GM18519 (cell line): ENCODE measurements at regions not wholly inside any gene's neighbourhood (a gene's known extent, or its start where the extent isn't known, plus 50 kb on each side); places are given as distances from the start of the nearest gene placed in this dataset.

Experiments used
- ATAC-seq: cut with Tn5 transposase; IDR thresholded peaks from one replicate; pipeline ENCODE4 v1.9.1; 2021; ENCODE audit warnings: mild to moderate bottlenecking, moderate library complexity; ENCODE audit not compliant: unreplicated experiment, low FRiP score

GRCh38 chr6:84528201-84528600, 236.2 kb downstream of the TBX18 start:
- no peak for ATAC-seq

- ATAC-seq, result no peak
Measured at GRCh38 chr6:84526631-84527030, 237.8 kb downstream of the TBX18 start.

DNA sequence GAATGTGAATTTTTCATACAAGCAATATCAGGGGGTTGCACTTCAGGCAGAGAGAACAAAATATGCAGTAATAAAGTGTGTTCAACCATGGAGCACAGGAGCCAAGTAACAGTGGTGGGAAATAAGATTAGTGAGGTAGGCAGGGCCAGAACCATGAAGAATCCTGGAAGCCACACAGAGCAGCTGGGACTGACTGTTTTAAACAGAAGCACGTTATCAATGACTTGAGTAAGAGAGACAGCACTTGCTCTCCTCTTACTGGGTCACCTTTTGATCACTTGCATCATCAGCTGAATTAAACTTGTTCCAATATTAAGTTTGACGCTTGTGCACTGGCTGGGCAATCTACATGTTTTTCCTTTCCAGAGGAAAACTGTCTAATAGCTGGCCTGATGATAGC, 238.5 kb downstream of the TBX18 start:
- no peak for ATAC-seq

GRCh38 chr6:84524636-84525035, 239.8 kb downstream of the TBX18 start:
- no peak for ATAC-seq

- no peak for ATAC-seq
Measured at GRCh38 chr6:84522135-84522549, 242.3 kb downstream of the TBX18 start.

- ATAC-seq, result no peak
Measured at GRCh38 chr6:84521511-84521910, 242.9 kb downstream of the TBX18 start.

DNA sequence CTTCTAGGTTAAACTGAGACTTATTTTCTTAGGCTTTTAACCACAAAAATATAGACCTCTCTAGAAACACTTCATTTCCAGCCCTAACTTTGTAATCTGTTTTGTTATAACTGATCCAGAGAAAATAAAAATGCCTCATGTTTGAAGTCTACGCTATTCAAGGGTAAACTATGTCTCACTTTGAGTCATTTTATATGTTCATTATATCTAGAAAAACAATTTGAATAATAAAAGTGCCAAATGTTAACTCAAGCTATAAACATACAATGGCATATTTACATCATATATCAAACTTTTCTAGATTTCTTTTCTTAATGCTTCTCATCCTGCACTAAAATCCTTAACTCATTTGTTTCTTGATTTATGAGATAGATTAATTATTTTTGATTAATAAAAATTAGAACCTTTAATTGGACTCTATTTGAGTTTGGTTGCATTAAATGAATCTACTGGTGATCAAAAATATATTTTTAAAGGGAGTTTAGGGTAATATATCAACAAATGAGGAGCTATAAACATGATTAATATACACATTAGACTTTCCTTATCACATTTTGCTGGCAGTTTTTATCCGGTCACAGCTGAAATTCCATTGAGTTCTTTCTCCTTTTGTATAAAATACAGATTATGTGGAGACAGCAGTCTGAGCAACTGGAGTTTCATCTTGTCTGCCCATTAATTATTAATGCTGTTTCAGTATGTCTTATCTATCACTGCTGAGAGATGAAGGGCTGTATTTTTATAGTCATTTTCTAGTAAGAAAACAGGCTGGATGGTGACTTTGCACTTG, 246.5 kb downstream of the TBX18 start:
- ATAC-seq, result no peak

DNA sequence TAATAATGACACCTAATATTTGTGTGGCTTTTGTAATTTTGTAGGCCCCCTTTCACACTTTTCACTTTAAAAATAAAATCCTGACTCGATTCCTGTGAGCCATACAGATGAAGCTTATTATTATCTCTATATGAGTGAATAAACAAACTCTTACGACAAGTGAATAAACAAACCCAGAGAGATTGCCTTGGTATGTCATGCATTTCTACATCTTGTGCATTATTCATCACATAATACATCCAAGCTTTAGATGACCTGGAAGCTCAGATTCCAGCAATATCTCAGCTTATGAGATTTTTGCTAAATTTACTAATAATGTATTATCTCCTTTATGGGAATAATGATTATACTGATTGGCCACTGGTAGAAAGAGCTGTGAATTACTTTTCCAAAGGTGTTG, 248.2 kb downstream of the TBX18 start:
- no peak for ATAC-seq

DNA sequence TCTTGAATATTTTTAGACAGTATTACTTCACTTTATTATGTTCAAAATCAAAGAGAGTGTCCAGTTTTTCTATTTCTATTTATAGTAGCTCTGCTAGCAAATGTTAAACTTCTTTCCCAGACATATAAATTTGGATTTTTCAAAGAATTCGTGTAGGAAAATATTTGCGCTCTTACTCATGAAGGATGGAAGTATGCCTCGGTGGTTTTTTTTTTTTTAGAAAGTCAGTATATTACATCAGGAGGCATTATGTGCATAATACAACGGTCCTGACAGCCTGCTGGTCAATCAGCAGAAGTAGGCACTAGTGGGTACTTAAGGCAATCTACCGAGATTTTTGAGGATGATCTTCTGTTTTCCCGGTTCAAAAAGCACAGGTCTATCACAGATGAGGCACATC, 249.3 kb downstream of the TBX18 start:
- ATAC-seq, result no peak

DNA sequence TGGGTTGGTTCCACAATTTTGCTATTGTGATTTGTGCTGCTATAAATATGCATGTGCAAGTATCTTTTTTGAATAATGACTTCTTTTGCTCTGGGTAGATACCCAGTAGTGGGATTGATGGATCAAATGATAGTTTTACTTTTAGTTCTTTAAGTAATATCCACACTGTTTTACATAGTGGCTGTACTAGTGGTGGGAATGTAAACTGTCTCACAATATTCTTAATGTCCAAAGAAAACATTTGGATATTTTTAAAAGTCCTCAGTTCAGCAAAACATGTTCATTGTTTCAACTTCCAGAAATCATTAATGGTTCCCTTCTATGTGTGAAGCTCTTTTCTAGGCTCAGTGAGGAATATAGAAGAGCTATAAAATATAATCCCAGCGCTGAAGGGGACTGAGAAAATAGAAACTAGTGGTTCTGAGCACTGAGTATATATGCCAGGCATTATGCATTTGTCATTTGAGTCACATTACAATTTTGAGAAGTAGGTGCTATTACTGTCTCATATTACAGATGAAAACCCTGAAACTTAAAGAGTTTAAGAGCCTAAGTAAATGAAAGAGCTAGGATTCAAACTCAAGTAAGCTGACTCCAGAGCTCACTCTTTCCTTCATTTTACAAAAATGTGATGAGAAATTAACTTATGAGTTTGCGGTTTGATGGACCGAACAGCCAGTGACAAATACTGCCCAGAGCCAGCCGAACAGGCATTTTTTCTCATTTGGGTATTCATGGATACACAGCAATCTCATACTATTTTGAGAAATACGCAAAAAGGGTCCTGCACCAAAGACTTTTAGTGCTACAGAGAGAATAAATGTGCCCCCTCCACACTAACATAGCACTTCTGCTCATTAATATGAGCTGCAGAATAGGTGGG, 250.1 kb downstream of the TBX18 start:
- no peak for ATAC-seq

GRCh38 chr6:84512391-84512790, 252.0 kb downstream of the TBX18 start:
- ATAC-seq, result no peak

DNA sequence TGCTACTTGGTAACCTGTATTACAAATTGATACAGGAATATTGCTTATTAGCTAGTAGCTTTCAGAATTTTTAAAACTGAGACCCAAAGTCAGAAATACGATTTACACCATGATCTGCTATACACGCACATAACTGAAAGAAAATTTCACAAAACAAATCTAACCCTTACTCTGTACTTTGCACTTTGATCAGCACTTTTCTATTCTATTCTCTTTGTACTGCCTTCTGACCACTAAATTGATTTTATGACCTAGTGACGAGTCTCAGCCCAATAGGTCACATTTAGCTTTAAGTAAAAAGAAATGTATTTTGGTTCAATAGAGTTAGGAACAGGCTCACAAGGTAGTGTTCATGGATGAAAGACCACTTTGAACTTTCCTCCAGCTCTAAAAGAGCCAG, 252.5 kb downstream of the TBX18 start:
- no peak for ATAC-seq

DNA sequence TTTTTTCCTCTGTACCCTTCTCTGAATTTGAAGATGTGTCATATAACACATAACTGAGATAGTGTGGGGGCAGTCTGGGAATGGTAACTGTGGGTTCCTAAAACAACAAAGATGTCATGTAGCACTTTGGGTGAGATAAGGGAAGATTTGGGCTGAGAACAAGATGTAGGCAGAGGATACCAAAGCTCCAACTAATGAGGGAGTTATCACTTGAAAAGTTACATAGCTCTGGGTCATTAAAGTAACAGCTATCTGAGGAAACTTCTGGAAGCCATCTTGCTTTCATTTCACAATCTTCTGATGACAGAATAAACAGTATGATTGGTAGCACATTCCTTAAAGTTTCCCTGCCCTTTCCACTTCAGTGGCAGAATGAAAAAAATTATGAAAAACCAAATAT, 255.4 kb downstream of the TBX18 start:
- ATAC-seq, result no peak

DNA sequence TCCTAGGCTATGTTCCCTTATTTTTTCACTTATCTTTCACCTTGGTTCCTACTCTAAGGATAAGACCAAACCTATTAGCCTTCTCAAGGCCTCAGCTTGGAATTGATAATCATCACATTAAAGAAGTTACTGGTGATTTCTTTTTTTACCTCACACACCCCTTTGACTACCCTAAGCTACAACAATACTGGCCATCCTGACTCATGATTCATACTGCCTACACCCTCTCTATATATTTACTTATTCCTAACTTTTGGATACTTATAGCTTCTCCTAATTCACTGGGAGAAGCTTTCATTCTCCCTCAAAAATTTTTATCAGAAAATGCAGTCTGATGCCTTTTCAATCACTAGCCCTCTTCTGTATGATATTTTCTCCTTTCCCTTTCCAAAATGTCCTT, 256.1 kb downstream of the TBX18 start:
- no peak for ATAC-seq

GRCh38 chr6:84504025-84504424, 260.4 kb downstream of the TBX18 start:
- ATAC-seq, result no peak

DNA sequence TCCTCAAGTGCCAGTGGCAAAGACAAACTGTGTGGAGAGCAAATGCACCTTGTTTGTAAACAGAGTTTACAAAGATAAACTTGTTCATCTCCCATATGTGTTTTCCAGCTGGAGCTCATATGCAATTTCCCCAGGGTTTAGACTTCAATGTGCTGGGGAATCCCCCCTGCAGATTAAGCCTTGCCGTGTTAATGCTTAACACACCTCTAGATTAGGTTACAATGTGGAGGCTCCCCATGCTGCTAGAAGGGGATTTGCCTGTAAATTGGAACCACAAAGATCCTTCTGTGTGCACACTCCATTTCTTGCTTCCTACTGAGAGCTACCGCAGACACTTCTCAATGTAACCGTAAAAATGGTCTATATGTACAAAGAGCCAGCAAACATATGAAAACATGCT, 263.1 kb downstream of the TBX18 start:
- ATAC-seq, result no peak

DNA sequence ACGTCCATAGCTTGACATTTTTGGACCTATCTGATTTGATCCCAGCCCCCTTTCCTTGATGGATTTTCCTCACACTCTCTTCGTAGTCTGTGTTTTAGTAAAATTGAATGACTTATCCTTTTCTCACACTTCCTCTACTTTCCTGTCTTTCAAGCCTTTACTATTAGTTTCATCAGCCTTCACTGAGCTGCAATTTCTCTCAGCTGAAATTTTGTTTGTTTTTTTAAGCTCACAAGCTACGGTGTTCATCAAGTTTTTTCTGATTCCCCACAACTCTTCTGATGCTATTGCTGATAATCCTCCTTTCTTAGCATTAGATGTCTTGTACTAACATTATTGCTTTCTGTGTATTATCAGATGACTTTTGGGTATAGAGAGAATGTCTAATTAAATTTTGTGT, 263.7 kb downstream of the TBX18 start:
- ATAC-seq, result no peak

- no peak for ATAC-seq
Measured at GRCh38 chr6:84498905-84499304, 265.5 kb downstream of the TBX18 start.

DNA sequence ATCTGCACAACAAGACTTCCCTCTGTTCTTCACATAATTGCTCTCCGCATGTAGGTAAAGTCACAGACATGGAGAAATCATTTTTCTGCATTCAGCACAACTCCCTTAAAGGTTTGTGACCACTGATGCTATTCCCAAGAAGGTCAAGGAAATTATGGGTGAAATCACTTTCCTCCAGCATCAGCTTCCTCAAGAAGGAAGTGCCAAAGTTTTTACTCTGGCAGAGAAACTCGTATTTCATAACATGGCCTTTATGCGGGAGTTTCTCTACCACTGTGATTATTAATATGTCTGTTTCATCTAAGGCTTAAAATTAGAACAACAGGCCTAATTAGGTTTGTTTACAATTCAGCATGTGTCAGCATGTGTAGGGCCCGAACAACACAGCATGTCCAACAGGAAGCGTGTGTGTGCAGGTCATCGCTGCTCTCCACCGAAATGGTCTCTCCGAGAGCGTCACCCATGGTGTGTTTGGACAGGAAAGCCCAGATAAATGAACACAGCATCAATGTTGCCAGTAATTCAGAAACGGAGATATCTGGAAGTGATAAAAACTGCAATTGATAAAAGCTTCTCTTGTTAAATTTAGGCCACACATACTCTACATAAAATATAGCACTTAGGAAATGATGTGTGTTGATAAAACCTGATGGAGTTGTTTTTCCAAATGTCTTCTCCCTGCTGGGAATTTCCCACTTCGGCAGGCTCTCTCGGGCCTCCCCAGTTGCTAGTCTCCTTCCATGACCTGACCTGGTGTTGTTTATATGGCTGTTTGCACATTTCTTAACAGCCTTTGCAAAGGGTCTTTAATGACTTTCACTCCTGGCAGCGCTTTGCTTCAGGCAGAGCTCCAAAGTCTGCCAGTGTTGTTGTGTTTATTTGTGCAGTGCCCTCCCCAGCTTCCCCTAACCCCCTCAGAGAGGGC, 265.1 kb upstream of the CEP162 start:
- no peak for ATAC-seq

- no peak for ATAC-seq
Measured at GRCh38 chr6:84489598-84489997, 262.2 kb upstream of the CEP162 start.

GRCh38 chr6:84486526-84486925, 259.1 kb upstream of the CEP162 start:
- no peak for ATAC-seq
